CD8-positive, alpha-beta memory T cell (primary cell): ENCODE measurements at regions not wholly inside any gene's neighbourhood (a gene's known extent, or its start where the extent isn't known, plus 50 kb on each side); places are given as distances from the start of the nearest gene placed in this dataset.

Source experiments
- CTCF ChIA-PET: fragments of 350-600 bp; sonication (Branson Sonifier 250); formaldehyde crosslinking; loops from one replicate; lab custom pipeline; 2021; ENCODE audit warnings: antibody characterized with exemption; lab: Charles Lee
- POLR2A ChIA-PET: fragments of 350-600 bp; sonication (Branson Sonifier 250); formaldehyde crosslinking; loops from one replicate; lab custom pipeline; 2021; ENCODE audit warnings: antibody characterized with exemption; lab: Charles Lee
- DNase-seq, 5 donors: peaks; one replicate each; pipeline versions ENCODE4 v3.0.0 to v3.0.0-alpha.2; 2020 to 2022; ENCODE audit warnings: mixed read lengths in 1 of 5
- H3K27ac ChIP-seq: one replicate; pipeline ENCODE4 v1.7.0; 2013; ENCODE audit warnings: low read depth, mild to moderate bottlenecking, low read length, moderate library complexity
- H3K27me3 ChIP-seq: 2 replicates; pipeline ENCODE4 v1.7.0; 2013; ENCODE audit warnings: low read length, mild to moderate bottlenecking; ENCODE audit not compliant: insufficient read depth, poor library complexity, severe bottlenecking
- H3K36me3 ChIP-seq: 2 replicates; pipeline ENCODE4 v1.7.0; 2013; ENCODE audit warnings: mild to moderate bottlenecking, low read length, moderate library complexity; ENCODE audit not compliant: insufficient read depth
- H3K4me1 ChIP-seq: 2 replicates; pipeline ENCODE4 v1.7.0; 2013; ENCODE audit warnings: mild to moderate bottlenecking, low read length, moderate library complexity; ENCODE audit not compliant: insufficient read depth
- H3K4me3 ChIP-seq: 2 replicates; pipeline ENCODE4 v1.7.0; 2013; ENCODE audit warnings: mild to moderate bottlenecking, low read length
- H3K9me3 ChIP-seq: 2 replicates; pipeline ENCODE4 v1.7.0; 2013; ENCODE audit warnings: mild to moderate bottlenecking, low read length
- H3K27ac Mint-ChIP-seq, 8 donors: one replicate each; pipeline ENCODE4 v1.8.0; 2020 to 2021; ENCODE audit warnings: mixed read lengths in 8 of 8, mild to moderate bottlenecking in 6 of 8, inconsistent platforms in 3 of 8, moderate library complexity in 3 of 8
- H3K27me3 Mint-ChIP-seq, 2 donors: one replicate each; pipeline ENCODE4 v1.8.0; 2020 to 2021; ENCODE audit warnings: mixed read lengths in 2 of 2, mild to moderate bottlenecking in 1 of 2, moderate library complexity in 1 of 2
- H3K36me3 Mint-ChIP-seq, 3 donors: one replicate each; pipeline ENCODE4 v1.8.0; 2020 to 2021; ENCODE audit warnings: mixed read lengths in 3 of 3, inconsistent platforms in 1 of 3, mild to moderate bottlenecking in 1 of 3
- H3K4me1 Mint-ChIP-seq, 3 donors: one replicate each; pipeline ENCODE4 v1.8.0; 2020 to 2021; ENCODE audit warnings: mixed read lengths in 3 of 3, inconsistent platforms in 1 of 3, mild to moderate bottlenecking in 1 of 3
- H3K4me3 Mint-ChIP-seq, 7 donors: one replicate each; pipeline ENCODE4 v1.8.0; 2020 to 2021; ENCODE audit warnings: mixed read lengths in 7 of 7, mild to moderate bottlenecking in 6 of 7, moderate library complexity in 4 of 7, inconsistent platforms in 2 of 7
- H3K9me3 Mint-ChIP-seq, 5 donors: one replicate each; pipeline ENCODE4 v1.8.0; 2020 to 2022; ENCODE audit warnings: mixed read lengths in 5 of 5, mild to moderate bottlenecking in 3 of 5, moderate library complexity in 2 of 5, inconsistent platforms in 1 of 5

DNA sequence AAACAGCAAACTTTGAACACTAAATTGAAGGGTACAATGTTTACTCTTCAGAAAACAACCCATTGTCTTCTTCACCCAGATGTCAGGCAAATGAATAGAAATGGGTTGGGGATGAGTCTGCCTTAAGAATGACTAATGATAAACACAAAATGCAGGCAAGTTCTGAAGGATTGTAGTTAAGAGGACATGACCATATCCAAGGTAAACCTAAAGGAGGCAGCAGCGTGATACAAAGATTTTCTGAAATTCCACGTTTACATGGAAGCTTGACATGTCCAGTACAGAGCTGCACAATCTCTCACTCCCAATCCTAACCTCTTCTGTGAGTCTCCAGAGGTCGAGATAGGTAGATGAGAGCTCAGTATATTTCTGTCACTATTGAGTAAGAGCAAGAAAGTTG is 1263.2 kb upstream of the CDH6 start:
- H3K9me3 Mint-ChIP-seq: peaks cover 0 to 33% (median 10%) of the 10 kb centered on the region in 5 donors
- H3K27ac ChIP-seq: no peak overlapping the region
- ChIA-PET CTCF (no interaction called here), POLR2A (no interaction called here)
- no peaks in the 10 kb centered on the region for H3K36me3 Mint-ChIP-seq
- DNase-seq: no peak
- H3K36me3 ChIP-seq: no peaks in the 10 kb centered on the region
- no peak overlapping the region for H3K4me3 ChIP-seq
- no peaks in the 10 kb centered on the region for H3K27me3 ChIP-seq
- H3K27ac Mint-ChIP-seq: no peak overlapping the region
- H3K4me3 Mint-ChIP-seq: no peak overlapping the region
- no peaks in the 10 kb centered on the region for H3K4me1 Mint-ChIP-seq
- no peaks in the 10 kb centered on the region for H3K4me1 ChIP-seq
- no peaks in the 10 kb centered on the region for H3K9me3 ChIP-seq
- no peaks in the 10 kb centered on the region for H3K27me3 Mint-ChIP-seq

DNA sequence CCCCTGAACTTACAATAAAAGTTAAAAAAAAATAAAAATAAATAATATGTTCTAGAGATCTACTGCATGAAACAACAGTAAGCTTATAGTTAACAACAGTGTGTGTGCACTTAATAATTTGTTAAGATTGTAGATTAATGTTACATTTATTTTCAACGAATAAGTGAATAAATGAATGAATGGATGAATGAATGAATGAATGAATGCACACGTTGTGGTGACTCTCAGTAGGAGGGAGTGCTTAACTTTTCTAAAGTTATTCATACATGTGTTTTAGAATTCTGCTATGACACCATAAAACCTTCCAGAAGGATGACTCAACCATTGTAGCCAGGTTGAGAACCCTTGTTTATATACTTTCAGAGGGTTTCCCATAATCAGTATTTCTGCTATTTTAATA is 1269.4 kb upstream of the CDH6 start:
- DNase-seq: no peak
- no peaks in the 10 kb centered on the region for H3K27me3 Mint-ChIP-seq
- no peak overlapping the region for H3K4me3 ChIP-seq
- peaks cover 2 to 22% (median 17%) of the 10 kb centered on the region in 5 donors for H3K9me3 Mint-ChIP-seq
- H3K27me3 ChIP-seq: no peaks in the 10 kb centered on the region
- H3K4me1 ChIP-seq: no peaks in the 10 kb centered on the region
- H3K36me3 Mint-ChIP-seq: no peaks in the 10 kb centered on the region
- H3K4me1 Mint-ChIP-seq: no peaks in the 10 kb centered on the region
- no peak overlapping the region for H3K4me3 Mint-ChIP-seq
- no peak overlapping the region for H3K27ac Mint-ChIP-seq
- no peak overlapping the region for H3K27ac ChIP-seq
- H3K36me3 ChIP-seq: no peaks in the 10 kb centered on the region
- no peaks in the 10 kb centered on the region for H3K9me3 ChIP-seq
- ChIA-PET POLR2A (no interaction called here), CTCF (no interaction called here)

DNA sequence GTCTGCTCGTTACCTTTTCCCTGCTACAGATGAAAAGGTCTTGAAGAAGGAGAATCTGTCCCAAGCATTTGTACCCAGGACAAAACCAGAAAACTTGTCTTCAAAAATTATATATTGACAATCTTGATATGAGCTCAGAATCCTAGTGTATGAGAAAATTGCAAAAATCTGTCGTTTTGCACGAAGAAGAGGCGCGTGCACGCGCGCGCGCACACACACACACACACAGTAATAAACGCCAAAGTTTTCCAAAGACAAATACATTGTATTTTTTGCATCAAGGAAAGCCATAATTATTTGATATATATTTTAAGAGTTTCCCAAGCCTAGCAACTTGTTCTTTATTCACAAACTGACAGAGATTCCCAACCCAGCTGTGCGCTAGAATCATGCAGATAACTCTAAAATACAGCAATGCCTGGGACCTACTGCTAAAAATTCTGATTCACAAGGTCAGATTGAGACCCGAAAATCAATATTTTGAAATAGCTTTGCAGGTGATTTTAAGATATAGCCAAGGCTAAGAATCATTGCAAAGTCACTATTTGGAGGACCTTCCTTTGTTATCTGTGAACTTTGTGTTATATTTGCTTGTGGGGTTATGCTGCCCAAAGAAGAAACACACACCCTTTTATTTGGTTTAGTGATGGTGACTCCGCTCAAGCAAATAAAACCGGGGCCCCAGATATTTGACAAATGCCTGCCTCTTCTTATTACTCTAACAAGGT is 1287.7 kb upstream of the CDH6 start:
- no peaks in the 10 kb centered on the region for H3K4me1 ChIP-seq
- H3K27ac Mint-ChIP-seq: no peak overlapping the region
- H3K9me3 Mint-ChIP-seq: peaks cover 5 to 26% (median 6%) of the 10 kb centered on the region in 5 donors
- H3K36me3 ChIP-seq: no peaks in the 10 kb centered on the region
- CTCF ChIA-PET: no interaction called here
- no peak overlapping the region for H3K4me3 Mint-ChIP-seq
- no peaks in the 10 kb centered on the region for H3K4me1 Mint-ChIP-seq
- no peak for DNase-seq
- H3K27me3 ChIP-seq: no peaks in the 10 kb centered on the region
- H3K36me3 Mint-ChIP-seq: no peaks in the 10 kb centered on the region
- POLR2A ChIA-PET: no interaction called here
- no peaks in the 10 kb centered on the region for H3K9me3 ChIP-seq
- no peak overlapping the region for H3K27ac ChIP-seq
- no peaks in the 10 kb centered on the region for H3K27me3 Mint-ChIP-seq
- H3K4me3 ChIP-seq: no peak overlapping the region

DNA sequence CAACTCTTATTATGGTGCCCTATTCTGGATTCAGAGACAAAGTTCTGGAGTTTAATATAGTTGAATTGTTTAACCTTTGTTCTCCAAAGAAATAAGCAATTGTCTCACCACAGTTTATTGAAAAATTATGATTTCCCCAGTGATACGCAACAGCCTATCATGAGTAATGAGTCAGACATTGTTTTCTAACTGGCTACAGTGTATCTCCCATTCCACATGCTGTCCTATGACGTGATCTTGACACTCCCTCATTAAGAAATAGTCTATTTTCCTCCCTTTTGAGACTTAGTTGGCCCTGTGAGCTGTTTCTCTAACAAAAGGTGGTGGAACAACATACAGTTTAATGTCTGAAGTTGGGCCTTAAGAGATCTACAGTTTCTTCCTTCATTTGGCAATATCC is 1290.6 kb upstream of the CDH6 start:
- Mint-ChIP-seq H3K27ac (no peak overlapping the region), H3K27me3 (no peaks in the 10 kb centered on the region), H3K9me3 (peaks cover 4 to 9% (median 6%) of the 10 kb centered on the region in 5 donors), H3K4me3 (no peak overlapping the region), H3K36me3 (no peaks in the 10 kb centered on the region), H3K4me1 (no peaks in the 10 kb centered on the region)
- no peaks in the 10 kb centered on the region for H3K27me3 ChIP-seq
- no peak overlapping the region for H3K27ac ChIP-seq
- CTCF ChIA-PET: no interaction called here
- no peak for DNase-seq
- no peaks in the 10 kb centered on the region for H3K9me3 ChIP-seq
- no peak overlapping the region for H3K4me3 ChIP-seq
- H3K4me1 ChIP-seq: no peaks in the 10 kb centered on the region
- POLR2A ChIA-PET: no interaction called here
- no peaks in the 10 kb centered on the region for H3K36me3 ChIP-seq

DNA sequence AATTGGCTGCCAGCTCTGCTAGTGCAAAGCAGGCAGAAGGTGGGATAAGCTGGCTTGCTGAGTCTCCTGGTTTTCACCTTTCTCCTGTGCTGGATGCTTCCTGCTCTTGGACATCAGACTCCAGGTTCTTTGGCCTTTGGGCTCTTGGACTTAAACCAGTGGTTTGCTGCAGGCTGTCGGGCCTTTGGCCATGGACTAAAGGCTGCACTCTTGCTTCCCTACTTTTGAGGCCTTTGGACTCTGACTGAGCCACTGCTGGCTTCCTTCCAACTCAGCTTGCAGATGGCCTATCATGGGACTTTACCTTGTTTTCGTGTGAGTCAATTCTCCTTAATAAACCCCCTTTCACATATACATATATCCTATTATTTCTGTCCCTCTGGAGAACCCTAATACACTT is 1293.9 kb upstream of the CDH6 start:
- Mint-ChIP-seq H3K27ac (no peak overlapping the region), H3K27me3 (no peaks in the 10 kb centered on the region), H3K36me3 (no peaks in the 10 kb centered on the region), H3K9me3 (peaks cover 5 to 15% (median 10%) of the 10 kb centered on the region in 5 donors), H3K4me1 (no peaks in the 10 kb centered on the region), H3K4me3 (no peak overlapping the region)
- Histone ChIP-seq H3K27me3 (no peaks in the 10 kb centered on the region), H3K36me3 (no peaks in the 10 kb centered on the region), H3K27ac (no peak overlapping the region), H3K4me3 (no peak overlapping the region), H3K9me3 (no peaks in the 10 kb centered on the region), H3K4me1 (no peaks in the 10 kb centered on the region)
- ChIA-PET CTCF (no interaction called here), POLR2A (no interaction called here)
- DNase-seq: no peak

DNA sequence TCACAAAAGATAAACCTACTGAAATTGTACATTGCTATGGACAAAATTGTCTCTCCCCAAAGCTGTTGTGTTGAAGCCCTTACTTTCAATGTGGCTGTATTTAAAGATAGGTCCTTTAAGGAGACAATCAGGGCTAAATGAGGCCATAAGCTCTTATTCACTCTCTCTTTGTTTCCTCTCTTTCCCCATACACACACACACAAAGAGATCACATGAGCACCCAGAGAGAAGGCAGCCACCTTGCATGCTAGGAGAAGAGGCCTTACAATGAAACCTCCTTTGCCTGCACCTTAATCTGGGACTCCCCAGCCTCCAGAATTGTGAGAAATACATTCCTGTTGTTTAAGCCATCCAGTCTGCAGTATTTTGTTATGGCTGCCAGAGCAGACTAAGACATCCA is 1295.6 kb upstream of the CDH6 start:
- Mint-ChIP-seq H3K9me3 (peaks cover 6 to 21% (median 14%) of the 10 kb centered on the region in 5 donors), H3K27me3 (no peaks in the 10 kb centered on the region), H3K36me3 (no peaks in the 10 kb centered on the region), H3K4me3 (no peak overlapping the region), H3K4me1 (no peaks in the 10 kb centered on the region), H3K27ac (no peak overlapping the region)
- H3K36me3 ChIP-seq: no peaks in the 10 kb centered on the region
- ChIA-PET POLR2A (no interaction called here), CTCF (no interaction called here)
- no peaks in the 10 kb centered on the region for H3K9me3 ChIP-seq
- no peaks in the 10 kb centered on the region for H3K4me1 ChIP-seq
- no peaks in the 10 kb centered on the region for H3K27me3 ChIP-seq
- no peak overlapping the region for H3K4me3 ChIP-seq
- H3K27ac ChIP-seq: no peak overlapping the region
- DNase-seq: no peak

DNA sequence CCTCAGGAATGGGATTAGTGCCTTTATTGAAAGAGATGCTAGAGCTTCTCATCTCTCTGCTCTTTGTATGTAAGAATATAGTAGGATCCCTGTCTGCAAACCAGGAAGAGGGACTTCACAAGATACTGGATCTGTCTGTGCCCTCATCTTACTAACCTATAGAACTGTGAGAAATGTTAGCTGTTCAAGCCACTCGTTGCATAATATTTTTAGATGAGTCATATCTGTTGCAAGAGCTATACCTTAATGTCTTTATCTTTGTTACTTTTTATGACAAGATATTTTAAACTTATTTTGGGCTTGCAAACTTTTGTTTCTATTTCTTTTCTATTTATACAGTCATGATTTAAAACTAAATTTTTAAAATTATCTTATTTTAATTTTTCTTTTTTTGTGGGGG is 1296.8 kb upstream of the CDH6 start:
- H3K27ac ChIP-seq: no peak overlapping the region
- no peak overlapping the region for H3K4me3 ChIP-seq
- Mint-ChIP-seq H3K27ac (no peak overlapping the region), H3K36me3 (no peaks in the 10 kb centered on the region), H3K4me3 (no peak overlapping the region), H3K4me1 (no peaks in the 10 kb centered on the region), H3K27me3 (no peaks in the 10 kb centered on the region), H3K9me3 (peaks cover 4 to 19% (median 14%) of the 10 kb centered on the region in 5 donors)
- H3K9me3 ChIP-seq: no peaks in the 10 kb centered on the region
- no peaks in the 10 kb centered on the region for H3K4me1 ChIP-seq
- ChIA-PET POLR2A (no interaction called here), CTCF (no interaction called here)
- no peaks in the 10 kb centered on the region for H3K36me3 ChIP-seq
- no peak for DNase-seq
- no peaks in the 10 kb centered on the region for H3K27me3 ChIP-seq

DNA sequence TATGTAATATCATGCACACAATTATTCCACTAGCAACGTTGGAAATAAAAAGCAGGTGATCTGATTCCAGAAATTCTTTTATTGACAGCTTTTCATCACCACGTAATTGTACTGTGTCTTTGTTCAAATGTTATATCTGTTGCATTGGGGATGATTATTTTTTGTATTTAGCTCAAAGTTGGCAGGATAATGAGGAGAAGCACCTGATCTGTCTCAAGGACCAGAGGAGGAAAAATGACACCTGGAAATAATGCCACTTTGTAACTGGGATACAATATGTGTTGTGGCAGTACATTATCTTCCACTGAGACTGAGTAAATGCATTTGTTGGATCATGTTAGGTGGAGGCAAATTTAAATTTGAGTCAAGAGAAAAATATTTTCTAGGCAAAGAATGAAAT is 1298.8 kb upstream of the CDH6 start:
- no peak overlapping the region for H3K4me3 ChIP-seq
- no peaks in the 10 kb centered on the region for H3K27me3 Mint-ChIP-seq
- no peaks in the 10 kb centered on the region for H3K27me3 ChIP-seq
- POLR2A ChIA-PET: no interaction called here
- no peaks in the 10 kb centered on the region for H3K36me3 Mint-ChIP-seq
- H3K36me3 ChIP-seq: no peaks in the 10 kb centered on the region
- no peaks in the 10 kb centered on the region for H3K9me3 ChIP-seq
- H3K27ac Mint-ChIP-seq: no peak overlapping the region
- no peaks in the 10 kb centered on the region for H3K4me1 Mint-ChIP-seq
- no peak overlapping the region for H3K27ac ChIP-seq
- CTCF ChIA-PET: no interaction called here
- no peaks in the 10 kb centered on the region for H3K4me1 ChIP-seq
- H3K9me3 Mint-ChIP-seq: peaks cover 4 to 19% (median 15%) of the 10 kb centered on the region in 5 donors
- no peak overlapping the region for H3K4me3 Mint-ChIP-seq
- DNase-seq: no peak
